Activated naive CD4-positive, alpha-beta T cell treated with anti-CD3 and anti-CD28 coated beads, Interleukin-2, amount 50 U/mL, for 24 hours (primary cell): ENCODE measurements at regions not wholly inside any gene's neighbourhood (a gene's known extent, or its start where the extent isn't known, plus 50 kb on each side); places are given as distances from the start of the nearest gene placed in this dataset.
"Not testable (repeated sequence)": the region's sequence is repeated elsewhere in the genome, so short reads cannot be mapped to it uniquely, and the experiment has no call there.

Experiments
- H3K27ac Mint-ChIP-seq: one replicate; pipeline ENCODE4 v1.8.0; 2021; ENCODE audit warnings: mild to moderate bottlenecking, mixed read lengths
- H3K27me3 Mint-ChIP-seq: one replicate; pipeline ENCODE4 v1.8.0; 2021; ENCODE audit warnings: mixed read lengths
- H3K36me3 Mint-ChIP-seq: one replicate; pipeline ENCODE4 v1.8.0; 2021; ENCODE audit warnings: mixed read lengths
- H3K4me1 Mint-ChIP-seq: one replicate; pipeline ENCODE4 v1.8.0; 2021; ENCODE audit warnings: mixed read lengths
- H3K4me3 Mint-ChIP-seq: one replicate; pipeline ENCODE4 v1.8.0; 2021; ENCODE audit warnings: mild to moderate bottlenecking, mixed read lengths
- H3K9me3 Mint-ChIP-seq: one replicate; pipeline ENCODE4 v1.8.0; 2021; ENCODE audit warnings: mixed read lengths

DNA sequence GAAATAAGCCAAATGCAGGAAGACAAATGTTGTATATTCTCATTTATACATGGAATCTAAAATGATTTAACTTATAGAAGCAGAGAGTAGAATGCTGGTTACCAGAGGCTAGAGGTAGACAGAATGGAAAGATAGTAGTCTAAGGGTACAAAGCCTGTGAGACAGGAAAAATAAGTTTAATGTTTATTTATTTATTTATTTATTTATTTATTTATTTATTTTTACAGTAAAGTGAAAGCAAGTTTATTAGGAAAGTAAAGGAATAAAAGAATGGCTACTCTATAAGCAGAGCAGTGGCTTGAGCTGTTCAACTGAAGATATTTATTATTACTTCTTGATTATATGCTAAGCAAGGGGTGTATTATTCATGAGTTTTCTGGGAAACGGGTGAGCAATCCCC is 203.2 kb downstream of the LAS1L start:
- H3K4me3 Mint-ChIP-seq, result no peak overlapping the region
- no peaks in the 10 kb centered on the region for H3K27me3 Mint-ChIP-seq
- peaks cover 4% of the 10 kb centered on the region for H3K9me3 Mint-ChIP-seq
- no peak overlapping the region for H3K27ac Mint-ChIP-seq
- H3K4me1 Mint-ChIP-seq, result no peaks in the 10 kb centered on the region
- H3K36me3 Mint-ChIP-seq, result peaks cover 4% of the 10 kb centered on the region

DNA sequence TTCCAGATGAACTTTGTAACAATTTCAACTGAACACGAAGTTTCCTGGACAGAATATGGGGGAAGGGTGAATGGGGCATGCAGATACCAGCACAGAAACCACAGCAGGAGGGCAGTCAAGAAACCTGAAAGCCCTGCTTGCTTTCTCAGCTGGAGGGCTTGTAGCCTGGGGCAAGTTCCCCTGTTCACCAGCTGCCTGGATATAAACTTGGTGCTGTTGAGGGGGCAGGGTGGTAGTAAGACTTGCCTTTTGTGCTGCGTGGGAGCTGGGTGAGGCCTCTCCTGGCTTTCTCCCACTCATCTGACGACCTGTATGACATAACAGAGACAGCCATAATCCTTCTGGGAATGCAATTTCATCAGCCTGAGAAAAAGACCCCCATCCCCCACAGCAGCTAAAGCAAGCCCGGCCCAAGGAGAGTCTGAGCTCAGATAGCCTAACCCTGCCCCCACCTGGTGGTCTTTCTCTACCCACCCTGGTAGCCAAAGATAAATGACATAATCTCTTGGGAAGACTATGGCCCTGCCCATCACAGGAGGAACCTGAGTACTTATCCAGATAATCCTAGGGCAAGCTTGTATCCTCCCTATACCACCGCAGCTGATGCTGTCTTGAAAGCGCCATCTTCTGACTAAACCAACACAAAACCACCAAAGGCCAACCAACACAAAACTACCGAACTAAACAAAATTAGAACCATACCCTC is 234.3 kb downstream of the LAS1L start:
- Mint-ChIP-seq H3K27ac (no peak overlapping the region), H3K27me3 (no peaks in the 10 kb centered on the region), H3K4me1 (no peaks in the 10 kb centered on the region), H3K4me3 (no peak overlapping the region), H3K9me3 (no peaks in the 10 kb centered on the region), H3K36me3 (peaks cover 3% of the 10 kb centered on the region)

DNA sequence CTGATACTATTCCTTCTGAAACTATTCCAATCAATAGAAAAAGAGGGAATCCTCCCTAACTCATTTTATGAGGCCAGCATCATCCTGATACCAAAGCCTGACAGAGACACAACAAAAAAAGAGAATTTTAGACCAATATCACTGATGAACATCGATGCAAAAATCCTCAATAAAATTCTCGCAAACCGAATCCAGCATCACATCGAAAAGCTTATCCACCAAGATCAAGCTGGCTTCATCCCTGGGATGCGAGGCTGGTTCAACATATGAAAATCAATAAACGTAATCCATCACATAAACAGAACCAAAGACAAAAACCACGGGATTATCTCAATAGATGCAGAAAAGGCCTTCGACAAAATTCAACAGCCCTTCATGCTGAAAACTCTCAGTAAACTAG is 251.7 kb downstream of the LAS1L start:
- not testable (repeated sequence) for H3K27me3 Mint-ChIP-seq, H3K4me1 Mint-ChIP-seq, H3K27ac Mint-ChIP-seq, H3K36me3 Mint-ChIP-seq, H3K9me3 Mint-ChIP-seq, H3K4me3 Mint-ChIP-seq

DNA sequence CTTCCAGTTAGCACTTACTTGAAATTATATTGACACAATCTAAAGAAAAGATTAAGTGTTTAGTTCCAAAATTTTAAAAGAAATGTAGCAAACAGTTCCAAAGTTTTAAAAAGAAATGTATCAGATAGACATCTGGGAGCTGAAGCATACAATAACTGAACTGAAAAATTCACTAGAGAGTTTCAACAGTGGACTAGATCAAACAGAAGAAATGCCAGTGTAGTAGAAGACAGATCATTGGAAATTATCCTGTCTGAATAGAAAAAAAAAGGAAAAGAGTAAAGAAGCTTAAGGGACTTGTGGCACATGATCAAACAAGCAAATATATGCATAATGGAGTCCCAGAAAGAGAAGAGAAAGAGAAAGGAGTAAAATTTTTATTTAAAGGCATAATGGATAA is 261.4 kb downstream of the LAS1L start:
- no peaks in the 10 kb centered on the region for H3K27me3 Mint-ChIP-seq
- H3K9me3 Mint-ChIP-seq, result peaks cover 4% of the 10 kb centered on the region
- H3K27ac Mint-ChIP-seq, result no peak overlapping the region
- H3K4me3 Mint-ChIP-seq, result no peak overlapping the region
- peaks cover 7% of the 10 kb centered on the region for H3K36me3 Mint-ChIP-seq
- no peaks in the 10 kb centered on the region for H3K4me1 Mint-ChIP-seq

DNA sequence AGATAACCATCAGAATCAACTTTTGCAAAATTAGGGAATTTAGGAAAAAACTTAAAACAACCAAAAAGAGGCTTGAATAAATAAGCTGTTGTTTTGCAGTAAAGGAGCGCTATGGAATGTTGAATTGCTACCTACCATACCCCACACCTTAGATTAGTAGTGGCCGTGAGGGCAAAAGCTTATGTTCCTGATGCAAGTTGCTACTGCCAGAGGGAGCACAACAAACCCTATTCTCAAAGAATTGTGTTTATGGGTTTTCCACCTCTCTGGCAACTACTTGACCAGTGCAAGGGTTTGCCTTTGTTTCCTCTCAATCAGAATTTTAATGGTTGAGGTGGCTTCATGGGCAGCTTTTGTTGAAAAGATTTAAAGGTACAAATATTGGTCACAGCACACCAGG is 268.1 kb downstream of the LAS1L start:
- Mint-ChIP-seq H3K27me3 (no peaks in the 10 kb centered on the region), H3K4me3 (no peak overlapping the region), H3K36me3 (peaks cover 11% of the 10 kb centered on the region), H3K9me3 (peaks cover 3% of the 10 kb centered on the region), H3K4me1 (no peaks in the 10 kb centered on the region), H3K27ac (no peak overlapping the region)

DNA sequence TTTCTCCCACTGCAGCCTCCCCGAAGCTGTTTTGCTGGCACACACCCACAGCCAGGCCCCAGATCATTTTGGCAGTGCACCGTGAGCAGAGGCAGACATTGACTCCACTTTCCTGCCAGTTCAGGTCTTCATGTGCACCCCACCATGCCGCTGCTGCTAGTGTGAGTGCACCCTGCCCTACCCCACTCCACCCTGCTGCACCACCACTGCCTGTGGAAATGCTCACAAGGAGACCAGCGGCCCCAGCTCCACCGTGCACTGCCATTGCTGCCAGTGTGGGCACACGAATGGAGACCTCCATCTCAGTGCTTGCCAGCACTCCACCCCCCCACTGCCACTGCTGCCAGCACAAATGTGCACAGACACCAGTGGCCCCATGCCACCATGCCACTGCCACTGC is 277.6 kb upstream of the ZC4H2 start:
- Mint-ChIP-seq H3K27me3 (no peaks in the 10 kb centered on the region), H3K36me3 (peaks cover 3% of the 10 kb centered on the region), H3K27ac (no peak overlapping the region), H3K4me1 (peaks cover 3% of the 10 kb centered on the region), H3K9me3 (peaks cover 5% of the 10 kb centered on the region), H3K4me3 (no peak overlapping the region)

DNA sequence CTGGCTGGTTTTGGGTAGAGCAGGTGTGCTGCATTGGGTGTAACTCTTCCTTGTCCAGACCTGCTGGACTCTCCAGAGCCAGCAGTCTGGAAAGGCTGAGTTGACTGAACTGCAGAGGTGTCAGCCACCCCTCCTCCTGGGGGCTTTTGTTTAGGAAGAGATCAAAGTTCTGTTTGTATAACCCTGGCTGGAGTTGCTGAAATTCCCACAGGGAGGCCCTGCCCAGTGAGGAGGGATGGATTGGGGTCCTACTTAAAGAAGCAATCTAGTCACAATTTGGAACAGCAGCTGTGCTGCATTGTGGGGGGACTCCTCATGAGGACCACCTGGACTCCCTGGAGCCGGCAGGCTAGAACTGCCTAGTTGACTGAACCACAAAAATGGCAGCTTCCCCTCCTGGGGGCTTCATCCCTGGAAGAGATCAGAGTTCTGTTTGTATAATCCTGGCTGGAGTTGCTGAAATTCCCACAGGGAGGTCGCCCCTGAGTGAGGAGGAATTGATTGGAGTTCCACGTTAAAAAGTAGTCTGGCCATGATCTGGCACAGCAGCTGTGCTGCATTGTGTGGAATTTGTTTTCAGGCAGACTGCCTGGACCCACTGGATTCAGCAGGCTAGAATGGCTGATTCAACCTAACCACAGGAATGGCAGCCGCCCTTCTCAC is 264.9 kb upstream of the ZC4H2 start:
- Mint-ChIP-seq H3K27me3 (no peaks in the 10 kb centered on the region), H3K4me3 (no peak overlapping the region), H3K9me3 (peaks cover 15% of the 10 kb centered on the region), H3K4me1 (no peaks in the 10 kb centered on the region), H3K36me3 (peaks cover 21% of the 10 kb centered on the region), H3K27ac (no peak overlapping the region)

DNA sequence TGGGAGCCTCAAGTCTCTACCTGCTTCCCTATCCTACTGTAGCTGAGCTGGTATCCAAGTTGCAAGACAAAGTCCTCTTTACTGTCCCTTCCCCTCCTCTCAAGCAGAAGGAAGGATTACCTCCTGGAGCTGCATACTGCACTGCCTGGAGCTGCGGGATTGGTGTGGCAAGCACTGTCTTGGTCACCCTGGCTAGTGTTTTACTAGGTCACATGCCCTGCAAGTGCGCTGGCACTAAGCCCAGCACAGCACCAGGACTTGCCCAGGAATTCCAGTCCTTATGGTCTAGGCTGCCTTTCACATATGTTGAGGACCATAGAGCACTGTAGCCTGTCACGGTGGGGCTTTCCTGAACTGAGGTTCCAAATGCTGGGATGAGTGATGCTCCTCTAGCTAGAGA is 227.3 kb upstream of the ZC4H2 start:
- no peaks in the 10 kb centered on the region for H3K27me3 Mint-ChIP-seq

DNA sequence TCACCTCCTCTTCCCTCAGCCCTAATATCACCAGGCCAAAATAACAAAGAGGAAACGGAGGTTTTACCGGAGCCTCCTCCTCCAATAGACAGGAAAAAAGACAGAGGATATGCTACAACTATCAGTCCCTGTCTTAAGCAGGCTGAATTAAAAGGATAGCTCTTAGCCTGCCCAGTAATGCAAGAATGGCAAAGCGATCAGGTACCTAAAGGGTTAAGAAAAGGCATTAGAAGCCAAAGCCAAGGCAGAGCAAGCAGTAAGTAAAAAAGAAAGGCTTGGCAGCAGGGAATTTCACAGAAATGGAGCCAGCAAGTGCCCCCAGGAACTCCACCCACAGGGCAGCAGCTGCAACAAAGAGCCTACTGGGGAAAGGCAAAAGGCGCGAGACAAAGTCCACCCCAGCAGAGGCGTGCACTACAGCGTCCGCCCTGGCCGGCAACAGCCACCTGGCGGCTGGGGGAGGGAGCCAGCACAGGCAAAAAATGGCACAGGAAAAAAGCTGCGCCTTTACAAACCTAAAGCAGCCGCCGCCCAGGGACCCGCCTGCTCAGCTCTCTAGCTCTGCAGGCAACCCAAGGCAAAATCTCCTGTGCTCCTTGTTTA is 220.6 kb upstream of the ZC4H2 start:
- H3K4me3 Mint-ChIP-seq, result peak overlapping the region; percentile 33
- no peak overlapping the region for H3K27ac Mint-ChIP-seq
- peaks cover 11% of the 10 kb centered on the region for H3K4me1 Mint-ChIP-seq
- peaks cover 8% of the 10 kb centered on the region for H3K9me3 Mint-ChIP-seq
- H3K36me3 Mint-ChIP-seq, result peaks cover 18% of the 10 kb centered on the region
- H3K27me3 Mint-ChIP-seq, result no peaks in the 10 kb centered on the region

More for the DNA sequence above, 227.3 kb upstream of the ZC4H2 start:
- no peak overlapping the region for H3K27ac Mint-ChIP-seq
- no peaks in the 10 kb centered on the region for H3K9me3 Mint-ChIP-seq
- H3K4me3 Mint-ChIP-seq, result no peak overlapping the region
- H3K4me1 Mint-ChIP-seq, result no peaks in the 10 kb centered on the region
- peaks cover 17% of the 10 kb centered on the region for H3K36me3 Mint-ChIP-seq

DNA sequence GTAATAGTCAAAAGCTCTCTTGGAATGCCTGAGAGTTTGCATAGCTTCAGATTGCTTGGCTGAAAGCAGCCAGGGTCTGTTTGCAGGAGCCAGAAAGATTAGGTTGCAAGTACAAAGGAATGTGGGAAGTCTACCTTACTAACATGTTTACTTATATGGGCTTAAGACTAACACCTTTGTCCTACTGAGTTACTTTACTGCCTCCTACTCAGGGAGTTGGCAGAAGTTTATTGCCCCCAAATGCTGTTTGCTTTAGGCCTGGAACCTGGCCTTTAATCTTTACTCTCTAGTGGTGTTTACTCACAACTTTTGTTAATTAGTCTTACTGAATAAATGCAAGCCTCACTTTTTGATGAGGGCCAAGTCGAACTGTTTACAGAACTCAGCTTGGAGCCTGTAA is 219.4 kb upstream of the ZC4H2 start:
- peaks cover 8% of the 10 kb centered on the region for H3K9me3 Mint-ChIP-seq
- H3K36me3 Mint-ChIP-seq, result peaks cover 18% of the 10 kb centered on the region
- peaks cover 11% of the 10 kb centered on the region for H3K4me1 Mint-ChIP-seq
- H3K27me3 Mint-ChIP-seq, result no peaks in the 10 kb centered on the region
- no peak overlapping the region for H3K27ac Mint-ChIP-seq
- no peak overlapping the region for H3K4me3 Mint-ChIP-seq

DNA sequence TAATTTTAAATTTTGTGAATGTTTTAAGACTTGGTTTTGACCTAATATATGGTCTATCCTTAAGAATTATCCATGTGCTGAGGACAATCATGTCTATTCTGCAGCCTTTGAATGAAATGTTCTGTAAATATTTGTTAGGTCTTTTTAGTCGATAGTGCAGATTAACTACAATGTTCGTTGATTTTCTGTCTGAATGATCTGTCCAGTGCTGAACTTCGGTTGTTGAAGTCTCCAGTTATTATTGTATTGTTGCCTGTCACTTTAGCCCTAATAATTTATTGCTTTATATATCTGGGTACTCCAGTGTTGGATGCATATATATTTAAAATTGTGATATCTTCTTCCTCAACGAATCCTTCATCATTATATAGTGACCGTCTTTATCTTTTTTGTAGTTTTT is 218.3 kb upstream of the ZC4H2 start:
- H3K9me3 Mint-ChIP-seq, result peaks cover 8% of the 10 kb centered on the region
- H3K27ac Mint-ChIP-seq, result no peak overlapping the region
- no peaks in the 10 kb centered on the region for H3K27me3 Mint-ChIP-seq
- H3K4me1 Mint-ChIP-seq, result peaks cover 11% of the 10 kb centered on the region
- no peak overlapping the region for H3K4me3 Mint-ChIP-seq
- peaks cover 15% of the 10 kb centered on the region for H3K36me3 Mint-ChIP-seq

DNA sequence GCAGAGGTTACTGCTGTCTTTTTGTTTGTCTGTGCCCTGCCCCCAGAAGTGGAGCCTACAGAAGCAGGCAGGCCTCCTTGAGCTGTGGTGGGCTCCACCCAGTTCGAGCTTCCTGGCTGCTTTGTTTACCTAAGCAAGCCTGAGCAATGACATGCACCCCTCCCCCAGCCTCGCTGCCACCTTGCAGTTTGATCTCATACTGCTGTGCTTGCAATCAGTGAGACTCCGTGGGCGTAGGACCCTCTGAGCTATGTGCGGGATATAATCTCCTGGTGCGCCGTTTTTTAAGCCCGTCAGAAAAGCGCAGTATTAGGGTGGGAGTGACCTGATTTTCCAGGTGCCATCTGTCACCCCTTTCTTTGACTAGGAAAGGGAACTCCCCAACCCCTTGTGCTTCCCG is 187.1 kb upstream of the ZC4H2 start:
- not testable (repeated sequence) for H3K27ac Mint-ChIP-seq, H3K27me3 Mint-ChIP-seq, H3K4me3 Mint-ChIP-seq, H3K9me3 Mint-ChIP-seq, H3K4me1 Mint-ChIP-seq
- H3K36me3 Mint-ChIP-seq, result peaks cover 33% of the 10 kb centered on the region

DNA sequence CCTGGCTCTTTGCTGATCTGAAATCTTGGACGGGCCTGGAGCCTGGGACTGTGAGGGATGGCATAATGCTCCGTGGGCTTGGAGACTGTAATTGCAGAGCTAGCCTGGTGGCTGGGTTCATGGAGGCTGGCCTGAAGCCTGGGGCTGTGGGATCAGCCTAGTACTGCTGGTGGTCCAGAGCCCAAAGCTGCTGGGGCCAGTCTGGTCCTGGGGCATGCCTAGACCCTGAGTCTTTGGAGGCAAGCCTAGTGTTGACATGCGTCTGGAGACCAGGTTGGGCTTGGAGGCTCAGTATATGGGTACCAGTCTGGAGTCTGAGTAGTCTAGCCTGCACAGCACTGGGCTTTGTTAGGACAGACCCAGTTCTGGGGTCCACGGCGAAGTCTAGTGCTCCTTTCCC is 172.0 kb upstream of the ZC4H2 start:
- Mint-ChIP-seq H3K27me3 (no peaks in the 10 kb centered on the region), H3K4me1 (no peaks in the 10 kb centered on the region), H3K27ac (no peak overlapping the region), H3K4me3 (no peak overlapping the region), H3K9me3 (no peaks in the 10 kb centered on the region), H3K36me3 (peaks cover 47% of the 10 kb centered on the region)

DNA sequence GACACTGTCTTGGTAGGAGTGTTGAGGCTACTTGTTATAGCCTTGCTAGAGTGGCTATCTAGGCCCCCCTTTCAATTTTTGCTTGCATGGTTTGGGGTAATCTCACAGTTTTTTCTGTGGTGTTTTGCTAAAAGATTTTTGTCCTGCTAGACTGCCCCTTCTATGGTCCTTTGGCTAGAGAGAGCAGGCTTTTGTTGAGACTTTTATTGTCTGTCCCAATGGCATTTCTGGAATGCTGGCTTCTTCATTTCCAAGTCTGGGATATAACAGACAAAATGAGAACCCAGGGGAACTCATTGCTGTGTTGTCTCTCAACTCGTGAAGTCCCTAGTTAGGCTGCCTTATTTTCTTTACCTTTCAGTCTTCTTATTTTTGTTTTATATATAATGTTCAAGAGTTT is 160.2 kb upstream of the ZC4H2 start:
- peaks cover 12% of the 10 kb centered on the region for H3K4me1 Mint-ChIP-seq
- H3K9me3 Mint-ChIP-seq, result peaks cover 23% of the 10 kb centered on the region
- peaks cover 42% of the 10 kb centered on the region for H3K36me3 Mint-ChIP-seq
- H3K27me3 Mint-ChIP-seq, result no peaks in the 10 kb centered on the region
- no peak overlapping the region for H3K27ac Mint-ChIP-seq
- H3K4me3 Mint-ChIP-seq, result no peak overlapping the region

DNA sequence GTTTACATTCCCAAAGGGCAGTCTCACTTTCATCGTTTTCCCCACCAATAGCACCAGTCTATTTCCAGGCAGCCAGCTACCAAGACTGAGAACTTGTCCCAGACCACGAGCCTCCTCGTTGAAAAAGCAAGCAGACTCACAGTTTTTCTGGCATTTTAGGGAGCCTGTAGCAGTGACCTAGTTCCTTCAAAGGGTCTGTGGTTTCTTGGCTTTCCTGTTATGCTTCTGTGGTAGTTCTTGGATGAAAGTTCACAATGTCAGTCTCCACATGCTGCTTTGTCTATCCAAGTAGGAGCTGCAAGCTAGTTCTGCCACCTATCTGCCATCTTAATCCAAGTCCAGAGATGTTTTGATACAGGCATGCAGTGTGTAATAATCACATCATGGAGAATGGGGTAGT is 151.6 kb upstream of the ZC4H2 start:
- H3K4me3 Mint-ChIP-seq, result peak overlapping the region; percentile 44
- H3K27me3 Mint-ChIP-seq, result no peaks in the 10 kb centered on the region
- peaks cover 49% of the 10 kb centered on the region for H3K4me1 Mint-ChIP-seq
- H3K9me3 Mint-ChIP-seq, result peaks cover 26% of the 10 kb centered on the region
- H3K27ac Mint-ChIP-seq, result peak overlapping the region; percentile 59
- H3K36me3 Mint-ChIP-seq, result peaks cover 41% of the 10 kb centered on the region

DNA sequence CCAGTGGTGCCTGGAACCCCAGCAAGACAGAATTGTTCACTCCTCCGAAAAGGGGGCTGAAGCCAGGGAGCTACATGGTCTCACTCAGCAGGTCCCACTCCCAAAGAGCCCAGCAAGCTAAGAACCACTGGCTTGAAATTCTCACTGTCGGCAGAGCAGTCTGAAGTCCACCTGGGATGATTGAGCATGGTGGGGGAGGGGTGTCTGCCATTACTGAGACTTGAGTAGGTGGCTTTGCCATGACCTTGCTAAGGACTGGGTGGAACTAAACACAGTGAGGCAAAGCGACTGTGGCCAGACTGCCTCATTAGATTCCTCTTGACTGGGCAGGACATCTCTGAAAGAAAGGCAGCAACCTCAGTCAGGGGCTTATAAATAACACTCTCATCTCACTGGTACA is 122.6 kb upstream of the ZC4H2 start:
- Mint-ChIP-seq H3K36me3 (peaks cover 29% of the 10 kb centered on the region), H3K27me3 (no peaks in the 10 kb centered on the region), H3K9me3 (peaks cover 5% of the 10 kb centered on the region), H3K27ac (no peak overlapping the region), H3K4me1 (no peaks in the 10 kb centered on the region), H3K4me3 (no peak overlapping the region)
